Renal cortical epithelial cell (primary cell): ENCODE measurements at regions not wholly inside any gene's neighbourhood (a gene's known extent, or its start where the extent isn't known, plus 50 kb on each side); places are given as distances from the start of the nearest gene placed in this dataset.
"Not testable (repeated sequence)": the region's sequence is repeated elsewhere in the genome, so short reads cannot be mapped to it uniquely, and the experiment has no call there.

ENCODE experiments used
- DNase-seq: peaks from one replicate; pipeline ENCODE4 v3.0.0-alpha.2; 2011; ENCODE audit warnings: low read depth

DNA sequence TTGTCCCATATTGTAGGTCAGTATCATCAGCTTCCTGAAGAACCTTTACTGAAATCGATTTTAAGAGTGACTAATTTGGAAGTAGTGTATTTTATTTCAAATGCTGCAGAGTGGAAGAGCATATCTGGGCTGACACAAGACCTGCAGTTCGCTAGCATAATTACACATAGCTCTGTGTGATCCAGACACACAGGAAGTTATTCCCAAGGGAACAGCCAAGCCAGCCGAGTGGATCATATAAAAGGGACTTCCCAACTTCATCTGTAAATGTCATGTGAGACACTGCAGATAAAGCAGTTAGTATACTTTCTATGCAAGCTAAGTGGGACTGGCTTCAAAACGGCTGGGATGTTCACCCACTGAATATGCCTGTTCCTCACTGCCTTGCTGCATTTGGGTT is 760.4 kb downstream of the SLITRK1 start:
- peak; percentile 18 for DNase-seq

DNA sequence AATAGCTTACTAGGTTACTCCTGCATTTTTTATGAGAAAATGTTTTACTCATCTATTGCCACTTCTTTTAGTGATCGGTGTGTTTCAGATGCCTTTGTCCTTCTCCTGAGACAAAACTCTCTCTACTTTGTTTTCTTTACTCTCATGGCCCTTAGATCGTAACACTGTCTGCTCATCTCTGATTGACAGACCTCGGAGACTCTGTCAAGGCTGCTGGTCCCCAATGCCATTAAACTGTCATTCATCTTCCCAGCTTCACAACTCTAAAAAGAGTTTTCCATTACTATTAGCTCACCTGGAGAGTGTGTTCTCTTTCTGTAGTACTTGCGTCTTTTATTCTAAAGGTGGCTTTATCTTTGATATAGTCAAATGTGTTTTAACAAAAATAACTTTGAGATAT is 765.2 kb downstream of the SLITRK1 start:
- peak; percentile 12 for DNase-seq

DNA sequence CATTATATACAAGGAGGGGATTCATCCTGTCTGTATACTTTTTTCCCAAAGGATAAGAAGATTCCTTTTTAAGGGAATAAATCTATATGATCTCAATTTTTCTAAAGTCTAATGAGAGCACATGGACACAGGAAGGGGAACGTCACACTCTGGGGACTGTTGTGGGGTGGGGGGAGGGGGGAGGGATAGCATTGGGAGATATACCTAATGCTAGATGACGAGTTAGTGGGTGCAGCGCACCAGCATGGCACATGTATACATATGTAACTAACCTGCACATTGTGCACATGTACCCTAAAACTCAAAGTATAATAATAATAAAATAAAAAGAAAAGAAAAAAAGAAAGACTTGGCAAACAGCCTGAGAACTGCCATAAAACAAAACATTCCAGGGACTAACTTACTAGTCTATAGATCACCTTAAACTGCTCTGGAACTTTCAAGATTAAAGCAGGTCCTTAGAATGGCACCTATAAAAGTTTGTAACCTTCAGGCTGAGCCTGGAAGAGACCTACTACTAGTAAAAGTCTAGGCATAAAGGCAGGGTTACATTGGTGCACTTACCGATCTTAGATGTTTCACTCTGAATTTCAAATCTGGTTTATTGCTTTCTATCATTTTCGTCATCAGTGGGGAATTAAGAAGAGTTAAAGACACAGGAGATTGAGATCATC is 780.6 kb downstream of the SLITRK1 start:
- not testable (repeated sequence) for DNase-seq

DNA sequence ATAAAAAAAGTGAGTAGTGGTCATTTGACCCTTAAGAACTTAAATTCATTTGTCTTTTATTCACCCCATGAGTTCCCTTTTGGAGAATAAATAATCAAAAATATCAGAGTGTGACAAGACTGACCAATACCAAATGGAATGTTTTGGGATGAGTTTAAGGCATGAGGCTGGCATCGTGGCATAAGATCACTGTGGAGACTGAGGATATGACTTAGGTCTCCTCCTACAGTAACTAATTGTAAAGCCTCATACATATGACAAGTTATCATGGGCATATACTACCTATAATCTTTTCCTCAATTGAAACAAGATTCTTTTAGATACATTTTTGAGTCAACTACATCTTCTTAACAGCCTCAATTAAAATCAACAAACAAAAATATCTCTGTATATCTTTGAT is 782.0 kb downstream of the SLITRK1 start:
- DNase-seq, result no peak

DNA sequence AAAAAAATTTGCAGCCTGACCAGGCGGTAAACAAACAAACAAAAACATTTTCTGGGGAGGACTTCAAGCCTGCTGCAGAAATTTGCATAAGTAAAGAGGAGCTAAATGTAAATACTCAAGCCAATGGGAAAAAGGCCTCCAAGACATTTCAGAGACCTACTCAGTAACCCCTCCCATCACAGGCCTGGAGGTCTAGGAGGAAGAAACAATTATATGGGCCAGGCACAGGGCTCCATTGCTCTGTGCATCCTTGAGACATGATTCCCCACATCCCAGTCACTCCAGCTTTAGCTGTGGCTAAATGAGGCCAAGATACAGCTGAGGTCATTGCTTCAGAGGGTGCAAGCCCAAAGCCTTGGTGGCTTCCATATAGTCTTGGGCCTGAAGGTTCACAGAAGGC is 793.4 kb downstream of the SLITRK1 start:
- DNase-seq, result no peak

DNA sequence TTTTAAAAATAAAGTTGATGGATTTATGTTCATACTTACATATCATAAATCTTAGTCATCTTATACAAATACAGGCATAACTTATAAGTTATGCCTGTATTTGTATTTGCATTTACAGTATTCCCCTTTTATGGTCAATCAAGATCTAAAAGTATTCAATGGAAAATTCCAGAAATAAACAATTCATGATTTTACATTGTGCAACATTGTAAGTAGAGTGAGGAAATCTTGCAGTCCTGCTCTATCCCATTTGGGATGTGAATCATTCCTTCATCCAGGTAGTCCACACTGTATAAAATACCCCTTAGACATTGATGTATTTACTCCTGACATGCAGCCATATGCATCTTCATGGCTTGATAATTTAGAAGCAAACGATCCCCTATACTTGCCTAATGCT is 795.3 kb downstream of the SLITRK1 start:
- DNase-seq, result no peak

DNA sequence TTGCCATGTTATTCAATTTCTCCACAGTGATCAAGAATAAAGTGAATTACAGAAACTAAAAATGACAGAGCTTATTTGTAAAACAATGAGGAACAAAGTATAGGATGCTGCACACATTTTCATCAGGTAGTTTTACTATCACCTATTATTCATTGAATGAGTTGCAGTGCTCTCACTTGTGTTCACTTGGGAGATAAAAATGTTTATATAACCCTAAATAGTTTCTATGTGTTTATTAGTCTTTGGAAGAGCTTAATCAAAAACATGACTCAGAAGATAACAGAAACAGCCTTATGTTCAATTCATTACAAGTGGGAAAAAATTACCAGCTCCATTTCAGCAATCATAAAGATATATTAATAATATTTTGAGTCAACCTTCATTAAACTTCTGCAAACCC is 796.2 kb downstream of the SLITRK1 start:
- DNase-seq, result no peak

DNA sequence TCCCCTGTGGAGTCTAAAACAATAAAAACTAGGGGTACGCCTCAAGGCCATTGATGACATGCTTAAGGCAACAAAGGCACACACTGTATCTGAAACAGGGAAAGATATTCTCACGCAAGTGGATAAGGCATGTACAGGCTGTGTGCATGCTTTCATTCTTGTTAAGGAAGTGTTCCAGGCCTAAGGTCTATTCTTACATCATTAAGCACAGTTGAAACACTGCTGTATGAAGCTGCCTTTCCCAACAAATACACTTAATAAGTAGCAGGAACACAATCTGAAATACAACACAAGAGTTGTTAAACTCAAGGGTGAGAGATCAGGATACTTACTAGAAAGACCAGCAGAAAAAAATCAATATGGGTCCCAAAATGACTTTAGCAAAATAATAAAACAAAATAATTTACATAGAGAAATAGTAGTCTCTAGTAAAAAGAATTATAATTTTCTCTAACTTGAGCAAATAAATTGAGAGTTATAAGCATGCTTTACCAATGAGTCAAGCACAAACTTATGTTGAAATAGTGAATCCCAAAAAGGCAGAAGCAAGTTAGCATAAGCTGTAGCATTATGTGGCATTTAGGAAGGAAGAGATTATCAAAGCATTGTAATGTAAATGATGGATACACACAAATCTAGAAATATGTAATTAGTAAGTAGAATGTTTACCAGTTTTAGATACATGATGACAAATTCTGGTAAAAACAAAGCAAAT is 796.9 kb downstream of the SLITRK1 start:
- DNase-seq, result peak; percentile 15

DNA sequence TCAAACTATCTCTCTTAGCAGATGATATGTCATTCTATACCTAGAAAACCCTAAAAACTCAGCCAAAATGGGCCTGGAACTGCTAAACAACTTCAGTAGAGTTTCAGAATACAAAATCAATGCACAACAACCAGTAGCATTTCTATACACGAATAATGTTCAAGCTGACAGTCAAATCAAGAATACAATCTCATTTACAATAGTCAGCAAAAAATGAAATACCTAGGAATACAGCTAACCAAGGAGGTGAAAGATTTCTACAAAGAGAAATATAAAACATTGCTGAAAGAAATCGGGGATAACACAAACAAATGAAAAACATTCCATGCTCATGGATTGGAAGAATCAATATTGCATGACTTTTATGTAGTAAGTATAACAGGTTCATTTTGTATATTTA is 804.8 kb downstream of the SLITRK1 start:
- no peak for DNase-seq

DNA sequence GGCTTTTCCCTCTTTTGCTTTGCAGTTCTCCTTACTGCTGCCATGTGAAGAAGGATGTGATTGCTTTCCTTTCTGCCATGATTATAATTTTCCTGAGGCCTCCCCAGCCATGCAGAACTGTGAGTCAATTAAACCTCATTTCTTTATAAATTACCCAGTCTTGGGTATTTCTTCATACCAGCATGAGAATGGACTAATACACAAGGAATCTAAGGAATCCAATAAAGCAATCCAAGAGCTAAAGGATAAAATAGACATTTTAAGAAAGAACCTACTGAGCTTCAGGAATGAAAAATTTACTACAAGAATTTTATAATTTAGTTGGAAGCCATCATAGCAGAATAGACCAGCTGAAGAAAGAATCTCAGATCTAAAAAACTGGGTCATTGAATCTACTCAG is 808.3 kb downstream of the SLITRK1 start:
- peak; percentile 79 for DNase-seq

DNA sequence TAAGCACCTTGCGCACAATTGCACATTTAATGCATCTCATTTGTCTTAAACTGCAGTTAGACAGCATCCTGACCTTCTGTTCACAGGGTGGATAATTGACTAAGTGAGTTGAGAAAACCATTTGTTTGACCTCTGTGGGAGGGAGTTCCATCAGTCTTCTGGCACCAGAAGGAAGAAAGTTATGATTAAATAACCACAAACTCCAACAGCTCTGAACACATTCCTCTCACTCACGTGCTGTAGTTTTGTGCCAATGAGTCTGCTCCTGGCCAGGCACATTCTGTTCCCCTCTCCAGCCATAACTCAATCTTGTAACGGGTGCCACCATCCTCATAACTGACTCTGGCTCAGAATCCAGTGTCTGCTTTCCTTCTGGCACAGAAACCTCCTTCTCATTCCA is 817.2 kb downstream of the SLITRK1 start:
- peak; percentile 91 for DNase-seq

DNA sequence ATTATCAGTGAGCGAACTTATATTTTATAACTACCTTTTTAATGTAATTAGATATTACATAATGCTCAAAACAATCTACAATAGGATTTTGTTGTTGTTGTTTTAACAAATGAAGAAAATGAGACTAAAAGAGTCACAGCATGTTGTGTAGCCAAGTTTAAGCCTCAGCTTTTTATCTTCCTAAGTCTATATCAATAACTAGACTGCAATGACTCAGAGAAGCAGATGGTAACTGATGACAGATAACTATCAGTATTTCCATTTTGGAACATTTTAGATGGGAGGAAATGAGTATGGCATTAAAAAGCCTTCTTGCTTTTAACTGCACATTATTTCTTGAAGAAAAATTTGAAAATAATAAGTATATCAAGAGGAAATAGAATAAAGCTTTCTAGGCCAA is 825.2 kb downstream of the SLITRK1 start:
- no peak for DNase-seq

DNA sequence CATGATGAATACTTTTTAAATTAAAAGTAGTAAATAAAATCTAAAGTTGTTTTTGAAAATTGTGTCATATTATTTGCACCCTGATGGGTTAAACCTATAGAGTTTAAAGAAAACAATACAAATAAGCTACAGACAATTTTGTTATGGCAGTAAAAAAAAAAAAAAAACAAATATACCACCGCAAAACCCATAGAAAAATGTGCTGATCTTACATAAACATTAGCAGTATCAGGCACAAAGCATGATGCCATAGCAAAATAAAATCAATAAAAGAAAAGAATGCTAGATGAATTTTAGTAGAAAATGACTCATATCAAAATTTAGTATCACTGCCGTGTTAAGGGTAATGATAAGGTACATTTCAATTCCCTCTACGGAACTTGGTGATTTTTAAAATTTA is 826.0 kb downstream of the SLITRK1 start:
- DNase-seq, result no peak

DNA sequence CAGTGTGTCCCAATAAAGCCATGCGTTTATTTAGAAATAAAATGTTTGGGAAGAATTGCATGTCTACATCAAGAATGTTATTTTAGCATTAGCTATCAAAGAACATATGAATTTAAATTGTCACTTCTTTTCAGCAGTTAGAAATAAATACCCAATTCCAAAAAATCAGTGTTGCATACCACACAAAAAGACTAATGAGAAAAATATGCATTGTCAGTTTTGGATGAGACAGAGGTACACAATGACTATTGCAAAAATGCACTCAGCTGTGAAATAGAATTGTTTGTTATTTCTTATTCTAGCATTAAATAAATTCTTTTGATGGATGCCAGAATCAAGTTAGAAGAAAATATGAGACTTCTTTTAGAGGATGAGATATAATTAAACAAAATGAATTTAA is 833.9 kb downstream of the SLITRK1 start:
- DNase-seq, result peak; percentile 76

DNA sequence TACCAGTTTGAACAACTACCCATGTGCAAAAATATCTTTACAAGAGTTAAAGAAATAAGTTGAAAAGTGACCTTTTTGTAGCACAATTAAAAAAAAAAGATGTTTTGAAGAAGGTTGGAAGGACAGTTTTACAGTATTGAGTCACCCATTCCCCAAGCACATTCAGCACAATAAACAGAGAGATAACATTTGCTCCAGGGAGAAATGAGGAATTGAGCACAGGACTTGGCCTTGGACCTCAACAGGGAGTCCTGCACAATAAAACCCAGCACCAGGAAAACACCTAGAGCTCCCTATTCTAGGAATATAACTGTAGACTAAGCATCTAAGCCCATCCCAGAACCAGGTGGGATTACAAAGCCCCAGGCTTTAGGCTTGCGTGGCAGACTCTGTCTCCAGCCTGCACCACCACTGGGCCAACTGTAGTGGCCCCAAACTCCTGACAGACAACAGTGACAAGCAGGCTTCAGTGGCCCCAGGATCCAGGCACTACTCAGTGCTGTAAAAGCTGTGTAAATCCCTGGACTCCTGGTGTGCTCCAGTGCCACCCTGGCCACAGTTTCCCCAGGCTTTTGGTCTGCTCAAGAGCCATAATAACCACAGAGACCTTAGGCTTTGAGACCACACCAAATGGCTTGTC is 857.2 kb downstream of the SLITRK1 start:
- DNase-seq, result no peak

DNA sequence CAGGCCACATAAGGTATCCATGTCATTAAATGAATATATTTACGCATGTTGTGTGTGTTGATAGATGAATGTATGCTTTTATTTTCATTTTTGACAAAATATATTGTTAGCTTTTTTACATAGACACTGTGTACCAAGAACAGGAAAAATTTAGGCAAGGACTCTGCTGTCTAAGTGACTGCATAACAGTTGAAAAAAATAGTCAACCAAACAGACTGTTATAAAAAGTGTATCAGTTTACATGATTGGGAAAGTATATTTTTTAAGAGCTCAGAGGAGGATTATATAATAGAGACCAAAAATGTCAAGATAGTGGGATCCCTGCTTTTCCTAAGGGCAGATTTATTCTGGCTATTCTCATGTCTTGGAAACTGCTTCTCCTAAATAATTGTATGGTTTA is 858.0 kb downstream of the SLITRK1 start:
- no peak for DNase-seq

DNA sequence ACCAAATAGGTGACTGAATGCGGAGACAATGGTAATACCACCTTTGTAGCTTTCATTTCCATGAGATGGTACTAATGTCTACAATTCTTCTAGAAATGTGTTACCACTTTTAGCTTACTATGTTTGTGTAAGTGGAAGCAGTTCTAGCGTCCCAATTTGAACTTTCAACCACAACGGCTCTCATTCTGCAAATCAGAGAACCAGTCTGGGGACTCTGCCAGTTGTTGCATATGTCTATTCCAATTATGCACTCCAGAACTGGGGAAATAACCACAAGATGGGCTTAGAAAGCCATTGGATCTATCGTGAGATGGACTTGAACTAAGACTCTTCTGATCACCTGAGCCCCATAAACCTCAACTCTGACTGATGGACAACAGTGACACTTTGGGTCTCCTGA is 862.3 kb downstream of the SLITRK1 start:
- no peak for DNase-seq

DNA sequence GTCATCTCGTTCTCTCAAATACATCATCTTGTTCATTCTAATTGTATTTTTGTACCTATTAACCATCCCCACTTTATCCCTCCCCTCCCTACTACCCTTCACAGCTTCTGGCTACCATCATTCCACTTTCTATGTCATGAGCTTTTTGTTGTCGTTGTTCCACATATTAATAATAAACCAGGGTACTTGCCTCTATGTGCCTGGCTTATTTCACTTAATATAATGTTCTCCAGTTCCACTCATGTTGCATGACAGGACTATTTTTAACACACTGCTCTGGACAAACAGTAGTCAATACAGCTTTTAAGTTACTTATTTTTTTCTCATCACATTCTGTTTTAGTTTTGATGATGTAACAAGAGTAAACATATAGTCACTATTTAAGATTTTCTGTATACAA is 872.3 kb downstream of the SLITRK1 start:
- DNase-seq, result no peak

DNA sequence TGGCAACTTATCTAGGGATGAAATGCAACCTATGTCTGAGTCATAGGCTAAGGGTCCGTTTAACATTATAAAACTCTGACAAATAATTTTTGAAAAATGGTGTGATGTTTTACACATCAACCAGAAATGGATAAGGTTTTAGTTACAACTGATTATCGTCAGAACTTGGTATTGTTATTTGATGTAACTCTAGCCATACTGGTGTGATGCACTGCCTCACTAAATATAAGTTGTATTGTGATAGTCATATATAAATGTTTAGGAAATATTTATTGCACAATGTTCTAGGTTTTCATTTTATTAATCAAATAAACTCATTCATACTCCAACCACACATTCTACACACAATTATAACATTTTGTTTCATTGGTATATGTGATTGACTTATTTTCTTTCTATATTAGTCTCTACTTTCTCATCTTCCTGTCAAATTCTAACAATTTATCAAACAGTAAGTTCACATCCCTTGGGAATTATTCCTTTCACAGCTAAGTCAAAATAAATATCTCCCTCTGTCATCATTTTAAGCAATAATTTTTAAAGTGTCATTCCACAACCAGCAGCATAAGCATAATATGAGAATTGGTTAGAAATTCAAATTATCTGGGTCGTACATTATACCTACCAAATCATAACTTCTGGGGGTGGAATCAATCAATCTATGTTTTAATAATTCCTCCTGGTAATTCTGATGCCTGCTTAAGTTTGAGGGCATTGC is 873.9 kb downstream of the SLITRK1 start:
- no peak for DNase-seq

DNA sequence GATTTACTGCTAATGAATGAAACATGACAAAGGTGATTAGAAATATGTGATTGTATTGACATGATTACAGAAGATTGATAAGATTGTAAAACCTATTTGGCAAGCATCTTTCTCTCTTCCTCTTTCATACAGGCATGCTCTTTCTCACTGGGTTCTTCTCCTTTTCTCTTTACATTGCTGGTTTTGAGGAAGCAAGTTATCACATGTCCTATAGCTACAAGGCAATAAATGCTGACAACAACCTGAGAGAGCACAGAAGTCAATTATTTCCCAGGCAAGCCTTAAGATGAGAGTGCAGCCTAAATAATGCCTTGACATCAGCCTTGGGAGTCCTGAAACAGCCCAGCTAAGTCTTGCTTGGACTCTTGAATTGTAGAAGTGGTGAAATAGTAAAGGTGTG is 875.0 kb downstream of the SLITRK1 start:
- DNase-seq, result no peak

DNA sequence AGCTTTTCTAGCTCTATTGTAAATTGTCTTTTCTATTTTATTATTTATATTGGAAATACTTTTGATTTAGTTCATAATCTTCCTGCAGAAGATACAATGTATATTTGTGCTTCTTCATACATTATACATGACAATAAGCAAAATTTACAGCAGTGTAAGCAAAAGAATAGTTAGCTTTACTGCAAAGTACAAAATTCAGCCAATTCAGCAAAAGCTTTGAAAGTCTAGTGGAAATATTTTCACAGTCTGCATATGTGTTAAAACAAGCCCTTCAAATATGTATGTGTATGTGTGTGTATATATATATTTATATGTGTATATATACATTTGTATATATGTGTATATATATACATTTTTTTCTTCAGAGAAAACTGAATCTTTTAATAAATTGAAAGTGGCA is 879.1 kb downstream of the SLITRK1 start:
- DNase-seq, result no peak

DNA sequence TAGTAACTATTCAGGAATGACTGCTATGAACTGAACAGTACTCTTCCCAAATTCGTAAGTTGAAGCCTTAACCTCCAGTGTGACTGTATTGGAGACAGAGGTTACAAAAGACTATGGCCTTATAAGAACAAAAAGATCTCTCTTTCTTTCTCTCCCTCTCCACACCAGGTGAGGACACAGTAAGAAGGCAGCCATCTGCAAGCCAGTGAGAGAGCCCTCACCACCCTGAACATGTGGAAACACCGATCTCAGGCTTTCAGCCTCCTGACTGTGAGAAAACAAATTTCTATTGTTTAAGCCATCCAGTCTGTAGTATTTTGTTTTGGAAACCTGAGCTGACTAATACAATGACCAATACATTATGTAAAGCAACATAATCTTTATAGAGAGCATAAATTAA is 888.9 kb downstream of the SLITRK1 start:
- DNase-seq, result no peak

DNA sequence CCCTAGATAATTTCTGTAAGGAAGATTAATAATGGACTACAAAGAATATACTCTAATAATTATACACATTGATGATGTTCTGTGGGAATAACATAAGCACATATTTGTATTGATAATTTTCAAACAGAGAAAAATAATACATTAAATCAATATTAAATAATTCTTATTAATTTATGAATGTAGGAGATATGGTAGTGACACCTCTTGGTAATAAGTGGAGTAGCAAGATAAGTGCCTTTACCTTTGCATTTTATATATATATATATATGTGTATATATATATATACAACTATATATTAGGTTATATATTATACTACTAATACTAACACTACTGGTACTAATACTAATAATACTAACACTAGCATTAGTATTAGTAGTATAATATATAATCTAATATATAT is 905.8 kb downstream of the SLITRK1 start:
- DNase-seq, result no peak
